ENCODE measurements at regions not wholly inside any gene's neighbourhood (a gene's known extent, or its start where the extent isn't known, plus 50 kb on each side); places are given as distances from the start of the nearest gene placed in this dataset.

DNA sequence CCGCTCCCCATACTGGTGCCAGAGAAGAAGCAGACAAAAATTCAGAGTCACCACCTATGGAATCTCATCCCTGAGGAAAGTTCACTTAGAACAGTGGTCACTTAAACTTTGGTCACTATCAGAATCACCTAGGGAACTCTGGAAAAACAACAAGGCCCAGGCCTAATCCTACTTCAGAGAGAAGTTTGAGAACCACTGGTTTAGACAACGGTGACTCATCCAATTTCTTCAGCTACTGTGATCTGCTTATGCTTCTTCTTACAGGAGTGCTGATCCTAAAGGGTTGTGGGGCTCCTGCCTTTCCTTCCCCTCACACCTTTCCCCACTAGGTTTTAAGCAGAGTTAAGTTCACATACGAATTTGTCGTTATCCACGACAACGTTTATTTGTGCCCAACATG, 194.7 kb upstream of the KLF4 start:
- H3K4me3 ChIP-seq: no peak overlapping the region
- H3K4me1 ChIP-seq: peaks cover 0 to 9% of the 10 kb centered on the region in 2 donors
- no peaks in the 10 kb centered on the region for H3K9me3 ChIP-seq
- H3K27me3 ChIP-seq: no peaks in the 10 kb centered on the region
- TF ChIP-seq, protein P1, sequence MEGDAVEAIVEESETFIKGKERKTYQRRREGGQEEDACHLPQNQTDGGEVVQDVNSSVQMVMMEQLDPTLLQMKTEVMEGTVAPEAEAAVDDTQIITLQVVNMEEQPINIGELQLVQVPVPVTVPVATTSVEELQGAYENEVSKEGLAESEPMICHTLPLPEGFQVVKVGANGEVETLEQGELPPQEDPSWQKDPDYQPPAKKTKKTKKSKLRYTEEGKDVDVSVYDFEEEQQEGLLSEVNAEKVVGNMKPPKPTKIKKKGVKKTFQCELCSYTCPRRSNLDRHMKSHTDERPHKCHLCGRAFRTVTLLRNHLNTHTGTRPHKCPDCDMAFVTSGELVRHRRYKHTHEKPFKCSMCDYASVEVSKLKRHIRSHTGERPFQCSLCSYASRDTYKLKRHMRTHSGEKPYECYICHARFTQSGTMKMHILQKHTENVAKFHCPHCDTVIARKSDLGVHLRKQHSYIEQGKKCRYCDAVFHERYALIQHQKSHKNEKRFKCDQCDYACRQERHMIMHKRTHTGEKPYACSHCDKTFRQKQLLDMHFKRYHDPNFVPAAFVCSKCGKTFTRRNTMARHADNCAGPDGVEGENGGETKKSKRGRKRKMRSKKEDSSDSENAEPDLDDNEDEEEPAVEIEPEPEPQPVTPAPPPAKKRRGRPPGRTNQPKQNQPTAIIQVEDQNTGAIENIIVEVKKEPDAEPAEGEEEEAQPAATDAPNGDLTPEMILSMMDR (IDR thresholded peaks at IDR 0.05): no peak
- no peaks in the 10 kb centered on the region for H3K36me3 ChIP-seq
- DNase-seq (ENCODE audit: low spot score): no peak
- no peak overlapping the region for H3K27ac ChIP-seq

DNA sequence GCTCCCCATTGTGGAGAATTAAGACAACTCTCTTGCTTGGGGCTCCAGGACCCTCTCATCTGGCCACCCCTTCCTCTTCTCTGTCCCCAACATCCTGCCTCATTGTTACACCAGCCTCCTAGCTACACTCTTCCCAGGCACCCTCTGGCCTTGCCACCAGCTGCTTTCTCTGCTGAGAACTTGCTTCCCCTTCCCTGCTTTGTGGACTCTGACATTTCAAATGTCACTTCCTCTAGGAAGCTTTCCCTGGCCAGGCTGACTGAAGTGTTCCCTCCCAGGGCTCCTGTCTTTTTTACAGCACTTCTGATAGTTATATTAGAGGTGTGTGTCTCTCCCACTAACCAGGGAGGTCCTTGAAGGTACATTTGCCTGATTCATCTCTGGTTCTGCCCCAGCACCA, 194.0 kb upstream of the KLF4 start:
- no peaks in the 10 kb centered on the region for H3K27me3 ChIP-seq
- no peak overlapping the region for H3K4me3 ChIP-seq
- H3K27ac ChIP-seq: no peak overlapping the region
- no peaks in the 10 kb centered on the region for H3K36me3 ChIP-seq
- DNase-seq (ENCODE audit: low spot score): no peak
- TF ChIP-seq, protein P1 (IDR thresholded peaks at IDR 0.05): no peak
- peaks cover 0 to 9% of the 10 kb centered on the region in 2 donors for H3K4me1 ChIP-seq
- no peaks in the 10 kb centered on the region for H3K9me3 ChIP-seq

DNA sequence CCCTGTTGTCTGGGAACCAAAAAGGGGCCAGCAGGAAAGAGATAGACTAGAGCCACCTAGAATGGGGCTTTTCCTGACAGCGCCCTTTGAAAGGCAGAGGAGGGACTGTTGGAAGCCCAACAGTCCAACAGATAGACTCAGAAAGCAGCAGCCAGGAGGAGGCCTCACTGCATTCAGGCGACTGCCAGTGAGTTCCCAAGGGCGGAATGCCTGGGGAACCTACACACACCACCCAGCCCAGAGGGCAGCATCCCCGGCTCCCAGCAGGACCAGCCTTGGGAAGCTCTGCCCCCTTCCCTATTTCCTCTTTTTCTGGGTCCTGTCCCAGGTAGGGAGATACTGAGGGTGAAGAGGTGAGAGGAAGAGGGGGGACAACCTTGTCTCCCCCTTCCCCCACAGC, 192.4 kb upstream of the KLF4 start:
- H3K27ac ChIP-seq: no peak overlapping the region
- no peaks in the 10 kb centered on the region for H3K9me3 ChIP-seq
- DNase-seq (ENCODE audit: low spot score): no peak

DNA sequence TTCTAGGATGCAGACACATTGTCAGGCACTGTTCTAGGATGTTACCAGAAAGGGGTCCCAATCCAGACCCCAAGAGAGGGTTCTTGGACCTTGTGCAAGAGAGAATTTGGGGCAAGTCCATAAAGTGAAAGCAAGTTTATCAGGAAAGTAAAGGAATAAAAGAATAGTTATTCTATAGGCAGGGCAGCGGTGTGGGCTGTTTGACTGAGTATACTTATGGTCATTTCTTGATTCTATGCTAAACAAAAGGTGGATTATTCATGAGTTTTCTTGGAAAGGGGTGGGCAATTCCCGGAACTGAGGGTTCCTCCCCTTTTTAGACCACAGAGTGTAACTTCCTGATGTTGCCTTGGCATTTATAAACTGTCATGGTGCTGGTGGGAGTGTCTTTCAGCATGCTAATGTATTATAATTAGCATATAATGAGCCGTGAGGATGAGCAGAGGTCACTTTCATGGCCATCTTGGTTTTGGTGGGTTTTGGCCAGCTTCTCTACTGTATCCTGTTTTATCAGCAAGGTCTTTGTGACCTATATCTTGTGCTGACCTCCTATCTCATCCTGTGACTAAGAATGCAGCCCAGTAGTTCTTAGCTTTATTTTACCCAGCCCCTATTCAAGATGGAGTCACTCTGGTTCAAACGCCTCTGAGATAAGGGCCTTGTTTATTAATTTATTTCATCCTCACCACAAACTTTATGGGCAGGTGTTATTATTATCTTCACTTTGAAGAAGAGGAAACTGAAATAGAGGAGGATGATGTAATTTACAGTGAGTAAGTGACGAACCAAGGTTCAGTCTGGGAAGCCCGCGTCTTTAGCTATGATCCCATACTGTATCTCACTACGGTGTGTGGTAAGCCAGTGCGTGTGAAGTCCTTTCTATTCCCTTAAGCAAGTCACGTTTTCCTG, 186.0 kb upstream of the KLF4 start:
- TF ChIP-seq, protein P1 (IDR thresholded peaks at IDR 0.05): no peak
- Histone ChIP-seq H3K36me3 (no peaks in the 10 kb centered on the region), H3K9me3 (no peaks in the 10 kb centered on the region), H3K27me3 (no peaks in the 10 kb centered on the region), H3K4me1 (no peaks in the 10 kb centered on the region), H3K4me3 (no peak overlapping the region), H3K27ac (no peak overlapping the region)
- no peak for DNase-seq (ENCODE audit: low spot score)

More for the DNA sequence above, 192.4 kb upstream of the KLF4 start:
- no peaks in the 10 kb centered on the region for H3K36me3 ChIP-seq
- TF ChIP-seq, protein P1 (IDR thresholded peaks at IDR 0.05): no peak
- H3K4me3 ChIP-seq: no peak overlapping the region
- peaks cover 0 to 9% of the 10 kb centered on the region in 2 donors for H3K4me1 ChIP-seq
- H3K27me3 ChIP-seq: no peaks in the 10 kb centered on the region

DNA sequence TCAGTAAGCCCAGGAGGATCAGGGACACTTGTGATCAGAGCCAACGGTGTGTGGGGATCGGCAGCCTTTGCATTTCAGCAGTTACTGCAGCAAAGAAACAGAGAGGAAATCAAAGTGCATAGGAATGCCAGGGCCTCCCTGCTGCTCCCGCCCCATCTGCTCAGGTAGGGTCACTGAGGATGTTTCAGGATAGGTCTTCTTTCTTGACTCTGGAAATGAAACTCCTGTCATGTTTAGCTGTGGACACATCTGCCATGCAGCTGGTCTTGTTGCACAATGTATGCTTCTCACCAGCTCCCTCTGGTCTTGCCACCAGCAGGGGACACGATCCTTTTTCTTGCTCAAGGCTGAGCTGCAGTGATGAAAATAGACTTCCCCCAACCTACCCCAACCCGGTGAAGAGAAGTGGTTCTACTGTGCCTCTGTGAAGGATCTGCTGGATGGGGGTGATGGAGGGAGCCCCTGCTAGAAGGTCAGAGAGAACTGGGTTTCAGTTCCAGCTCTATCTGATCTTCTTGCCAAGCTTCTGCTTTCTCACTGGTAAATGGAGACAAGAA, 185.2 kb upstream of the KLF4 start:
- no peak for DNase-seq (ENCODE audit: low spot score)
- H3K4me1 ChIP-seq: no peaks in the 10 kb centered on the region
- no peaks in the 10 kb centered on the region for H3K9me3 ChIP-seq
- H3K36me3 ChIP-seq: no peaks in the 10 kb centered on the region
- TF ChIP-seq, protein P1 (IDR thresholded peaks at IDR 0.05): no peak
- no peak overlapping the region for H3K4me3 ChIP-seq
- no peak overlapping the region for H3K27ac ChIP-seq
- H3K27me3 ChIP-seq: no peaks in the 10 kb centered on the region
